ENCODE measurements at regions not wholly inside any gene's neighbourhood (a gene's known extent, or its start where the extent isn't known, plus 50 kb on each side); places are given as distances from the start of the nearest gene placed in this dataset.
"Not testable (repeated sequence)": the region's sequence is repeated elsewhere in the genome, so short reads cannot be mapped to it uniquely, and the experiment has no call there.

- H3K9me2 ChIP-seq (replicated peaks; ENCODE audit: insufficient read depth, low read length), result no peaks in the 10 kb centered on the region
- no peaks in the 10 kb centered on the region for H3K79me2 ChIP-seq (ENCODE audit: insufficient read depth, low read length)
- TF ChIP-seq EZH2phosphoT487 (conservative IDR thresholded peaks at IDR 0.05; ENCODE audit: low read length) (no peak), CTCF (IDR thresholded peaks at IDR 0.05; ENCODE audit: insufficient read depth, low read length, poor library complexity, severe bottlenecking) (no peak)
- no peaks in the 10 kb centered on the region for H3K27me3 ChIP-seq (ENCODE audit: low read length)
- H3F3A ChIP-seq (ENCODE audit: insufficient read depth), result no peaks in the 10 kb centered on the region
- no peak overlapping the region for H3K27ac ChIP-seq (ENCODE audit: low read depth, low read length)
- H3K4me3 ChIP-seq (ENCODE audit: insufficient read depth, low read length, poor library complexity, severe bottlenecking), result no peak overlapping the region
- H2AFZ ChIP-seq (ENCODE audit: low read depth, low read length, severe bottlenecking), result no peak overlapping the region
- no peaks in the 10 kb centered on the region for H3K9me3 ChIP-seq (ENCODE audit: insufficient read depth, low read length)
- no peak overlapping the region for H3K4me2 ChIP-seq (ENCODE audit: low read depth, low read length, poor library complexity, severe bottlenecking)
- no peaks in the 10 kb centered on the region for H4K20me1 ChIP-seq (ENCODE audit: low read depth, low read length)
- no peaks in the 10 kb centered on the region for H3K36me3 ChIP-seq (ENCODE audit: low read length)
- H3K9ac ChIP-seq (ENCODE audit: low read length), result no peak overlapping the region
These were observed 312.7 kb upstream of the RNF32 start for GRCh38 chr7:156327916-156328315.

- no peak overlapping the region for H2AFZ ChIP-seq (ENCODE audit: low read depth, low read length, severe bottlenecking)
- H3K79me2 ChIP-seq (ENCODE audit: insufficient read depth, low read length), result no peaks in the 10 kb centered on the region
- TF ChIP-seq CTCF (IDR thresholded peaks at IDR 0.05; ENCODE audit: insufficient read depth, low read length, poor library complexity, severe bottlenecking) (no peak), EZH2phosphoT487 (conservative IDR thresholded peaks at IDR 0.05; ENCODE audit: low read length) (no peak)
- no peak overlapping the region for H3K4me2 ChIP-seq (ENCODE audit: low read depth, low read length, poor library complexity, severe bottlenecking)
- no peaks in the 10 kb centered on the region for H3K36me3 ChIP-seq (ENCODE audit: low read length)
- no peaks in the 10 kb centered on the region for H3K9me2 ChIP-seq (replicated peaks; ENCODE audit: insufficient read depth, low read length)
- H3K9ac ChIP-seq (ENCODE audit: low read length), result no peak overlapping the region
- H4K20me1 ChIP-seq (ENCODE audit: low read depth, low read length), result no peaks in the 10 kb centered on the region
- H3F3A ChIP-seq (ENCODE audit: insufficient read depth), result no peaks in the 10 kb centered on the region
- H3K27ac ChIP-seq (ENCODE audit: low read depth, low read length), result no peak overlapping the region
- no peak overlapping the region for H3K4me3 ChIP-seq (ENCODE audit: insufficient read depth, low read length, poor library complexity, severe bottlenecking)
- H3K9me3 ChIP-seq (ENCODE audit: insufficient read depth, low read length), result no peaks in the 10 kb centered on the region
- H3K27me3 ChIP-seq (ENCODE audit: low read length), result no peaks in the 10 kb centered on the region
These were observed 313.1 kb upstream of the RNF32 start for GRCh38 chr7:156327474-156327873.

- Histone ChIP-seq H2AFZ (ENCODE audit: low read depth, low read length, severe bottlenecking) (no peak overlapping the region), H3K36me3 (ENCODE audit: low read length) (no peaks in the 10 kb centered on the region), H4K20me1 (ENCODE audit: low read depth, low read length) (no peaks in the 10 kb centered on the region), H3K9me3 (ENCODE audit: insufficient read depth, low read length) (no peaks in the 10 kb centered on the region), H3K4me2 (ENCODE audit: low read depth, low read length, poor library complexity, severe bottlenecking) (no peak overlapping the region), H3F3A (ENCODE audit: insufficient read depth) (no peaks in the 10 kb centered on the region), H3K9ac (ENCODE audit: low read length) (no peak overlapping the region), H3K9me2 (replicated peaks; ENCODE audit: insufficient read depth, low read length) (no peaks in the 10 kb centered on the region), H3K27me3 (ENCODE audit: low read length) (no peaks in the 10 kb centered on the region), H3K79me2 (ENCODE audit: insufficient read depth, low read length) (no peaks in the 10 kb centered on the region), H3K27ac (ENCODE audit: low read depth, low read length) (no peak overlapping the region), H3K4me3 (ENCODE audit: insufficient read depth, low read length, poor library complexity, severe bottlenecking) (no peak overlapping the region)
- no peak for TF ChIP-seq EZH2phosphoT487 (conservative IDR thresholded peaks at IDR 0.05; ENCODE audit: low read length)
These were observed 316.4 kb upstream of the RNF32 start for GRCh38 chr7:156324201-156324600.

GRCh38 chr7:156321430-156321829, 319.1 kb upstream of the RNF32 start:
- H3K36me3 ChIP-seq (ENCODE audit: low read length); H3K9me3 ChIP-seq (ENCODE audit: insufficient read depth, low read length); H3K9ac ChIP-seq (ENCODE audit: low read length); H3K9me2 ChIP-seq (replicated peaks; ENCODE audit: insufficient read depth, low read length); H3K4me2 ChIP-seq (ENCODE audit: low read depth, low read length, poor library complexity, severe bottlenecking); H3K79me2 ChIP-seq (ENCODE audit: insufficient read depth, low read length); H4K20me1 ChIP-seq (ENCODE audit: low read depth, low read length); H3F3A ChIP-seq (ENCODE audit: insufficient read depth); H3K4me3 ChIP-seq (ENCODE audit: insufficient read depth, low read length, poor library complexity, severe bottlenecking); H3K27me3 ChIP-seq (ENCODE audit: low read length); H3K27ac ChIP-seq (ENCODE audit: low read depth, low read length); H2AFZ ChIP-seq (ENCODE audit: low read depth, low read length, severe bottlenecking): not testable (repeated sequence)
